ENCODE measurements at regions not wholly inside any gene's neighbourhood (a gene's known extent, or its start where the extent isn't known, plus 50 kb on each side); places are given as distances from the start of the nearest gene placed in this dataset.

DNA sequence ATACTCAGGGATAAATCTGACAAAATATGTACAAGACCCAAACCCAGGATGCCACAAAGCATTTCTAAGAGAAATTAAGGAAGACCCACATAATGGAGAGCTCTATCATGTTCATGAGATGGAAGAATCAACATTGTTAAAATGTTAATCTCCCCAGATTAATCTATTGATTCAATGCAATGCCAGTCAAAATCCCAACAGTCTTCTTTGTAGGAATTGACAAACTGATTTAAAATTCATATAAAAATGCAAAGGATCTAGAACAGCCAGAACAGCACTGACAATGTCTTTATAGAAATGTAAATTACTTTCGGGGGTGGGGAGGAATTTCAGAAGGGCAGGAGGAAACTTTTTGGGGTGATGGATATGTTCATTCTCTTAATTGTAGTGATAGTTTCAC lies 281.6 kb upstream of the SEMA6A start:
- intact Hi-C loops (cut with DNase I) = no loop called here
- no peaks in the 10 kb centered on the region for H3K9me3 ChIP-seq
- DNase-seq (ENCODE audit: extremely low spot score in 2 of 2) = no peak

DNA sequence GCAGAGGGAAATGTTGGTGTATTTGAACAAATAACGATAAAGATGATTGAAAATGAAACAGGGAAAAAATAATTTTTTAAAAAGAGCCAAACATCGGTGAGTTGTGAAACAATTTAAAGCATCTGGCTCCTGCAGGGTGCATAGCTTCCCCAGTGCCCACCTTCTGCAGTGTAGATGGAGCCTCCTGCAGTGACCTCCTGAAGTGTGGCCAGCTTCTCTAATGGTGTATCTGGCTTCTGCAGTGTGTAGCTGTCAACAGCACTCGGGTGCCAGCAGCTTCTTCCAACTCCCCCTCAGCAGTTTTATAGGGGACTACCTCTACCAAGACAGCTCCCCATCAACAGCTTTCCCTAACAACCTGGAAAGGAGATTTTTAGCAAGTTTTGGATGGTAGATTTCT lies 279.4 kb upstream of the SEMA6A start:
- Histone ChIP-seq H3K36me3 (no peaks in the 10 kb centered on the region), H3K4me1 (no peaks in the 10 kb centered on the region), H3K4me3 (no peak overlapping the region), H3K27me3 (no peaks in the 10 kb centered on the region), H3K27ac (no peak overlapping the region), H3K9me3 (no peaks in the 10 kb centered on the region)
- intact Hi-C loops (cut with DNase I) = no loop called here
- no peak for DNase-seq (ENCODE audit: extremely low spot score in 2 of 2)
- TF ChIP-seq, protein P1, sequence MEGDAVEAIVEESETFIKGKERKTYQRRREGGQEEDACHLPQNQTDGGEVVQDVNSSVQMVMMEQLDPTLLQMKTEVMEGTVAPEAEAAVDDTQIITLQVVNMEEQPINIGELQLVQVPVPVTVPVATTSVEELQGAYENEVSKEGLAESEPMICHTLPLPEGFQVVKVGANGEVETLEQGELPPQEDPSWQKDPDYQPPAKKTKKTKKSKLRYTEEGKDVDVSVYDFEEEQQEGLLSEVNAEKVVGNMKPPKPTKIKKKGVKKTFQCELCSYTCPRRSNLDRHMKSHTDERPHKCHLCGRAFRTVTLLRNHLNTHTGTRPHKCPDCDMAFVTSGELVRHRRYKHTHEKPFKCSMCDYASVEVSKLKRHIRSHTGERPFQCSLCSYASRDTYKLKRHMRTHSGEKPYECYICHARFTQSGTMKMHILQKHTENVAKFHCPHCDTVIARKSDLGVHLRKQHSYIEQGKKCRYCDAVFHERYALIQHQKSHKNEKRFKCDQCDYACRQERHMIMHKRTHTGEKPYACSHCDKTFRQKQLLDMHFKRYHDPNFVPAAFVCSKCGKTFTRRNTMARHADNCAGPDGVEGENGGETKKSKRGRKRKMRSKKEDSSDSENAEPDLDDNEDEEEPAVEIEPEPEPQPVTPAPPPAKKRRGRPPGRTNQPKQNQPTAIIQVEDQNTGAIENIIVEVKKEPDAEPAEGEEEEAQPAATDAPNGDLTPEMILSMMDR (IDR thresholded peaks at IDR 0.05) = no peak
- no peak for TF ChIP-seq POLR2AphosphoS5 (IDR thresholded peaks at IDR 0.05; ENCODE audit: insufficient read depth in 1 of 2, low read depth in 1 of 2)
- TF ChIP-seq POLR2A (IDR thresholded peaks at IDR 0.05) = no peak

More for the DNA sequence above, 281.6 kb upstream of the SEMA6A start:
- Histone ChIP-seq H3K4me1 (no peaks in the 10 kb centered on the region), H3K36me3 (no peaks in the 10 kb centered on the region), H3K27ac (no peak overlapping the region), H3K27me3 (no peaks in the 10 kb centered on the region), H3K4me3 (no peak overlapping the region)
- TF ChIP-seq POLR2A (IDR thresholded peaks at IDR 0.05) = no peak
- no peak for TF ChIP-seq POLR2AphosphoS5 (IDR thresholded peaks at IDR 0.05; ENCODE audit: insufficient read depth in 1 of 2, low read depth in 1 of 2)
- TF ChIP-seq, protein P1 (IDR thresholded peaks at IDR 0.05) = no peak

DNA sequence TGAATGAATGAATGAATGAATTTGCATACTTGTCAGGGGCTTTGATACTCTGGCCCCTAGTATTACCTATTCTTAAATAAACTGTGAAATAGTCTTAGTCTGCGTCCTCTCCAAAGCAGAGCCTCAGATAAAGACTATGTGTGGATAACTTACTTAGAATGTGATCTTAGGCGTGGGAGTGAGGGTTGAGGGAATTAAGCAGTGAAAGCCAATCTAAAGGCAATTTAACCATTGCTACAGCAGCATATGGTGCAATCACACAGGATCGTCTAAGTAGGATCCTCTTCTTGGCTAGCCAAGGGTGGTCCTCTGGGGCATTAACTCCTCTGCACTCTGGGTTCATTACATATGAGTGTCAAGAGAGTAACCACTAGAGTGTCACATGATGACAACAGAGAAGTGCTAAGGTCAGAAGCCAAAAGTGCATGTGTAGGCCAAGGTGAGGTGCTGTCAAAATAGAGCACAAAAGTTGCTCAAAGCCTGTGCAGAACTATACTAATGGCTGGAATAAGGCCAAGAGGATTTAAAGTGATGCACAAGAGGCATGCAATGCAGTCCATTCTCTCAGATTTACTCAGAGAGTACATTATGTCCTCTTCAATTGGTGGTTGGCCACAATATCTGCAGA lies 274.4 kb upstream of the SEMA6A start:
- DNase-seq (ENCODE audit: extremely low spot score in 2 of 2) = no peak
- Histone ChIP-seq H3K36me3 (no peaks in the 10 kb centered on the region), H3K9me3 (no peaks in the 10 kb centered on the region), H3K4me3 (no peak overlapping the region), H3K27me3 (no peaks in the 10 kb centered on the region), H3K27ac (no peak overlapping the region), H3K4me1 (no peaks in the 10 kb centered on the region)
- intact Hi-C loops (cut with DNase I) = no loop called here
- TF ChIP-seq POLR2A (IDR thresholded peaks at IDR 0.05) (no peak), POLR2AphosphoS5 (IDR thresholded peaks at IDR 0.05; ENCODE audit: insufficient read depth in 1 of 2, low read depth in 1 of 2) (no peak)
- TF ChIP-seq, protein P1 (IDR thresholded peaks at IDR 0.05) = no peak

DNA sequence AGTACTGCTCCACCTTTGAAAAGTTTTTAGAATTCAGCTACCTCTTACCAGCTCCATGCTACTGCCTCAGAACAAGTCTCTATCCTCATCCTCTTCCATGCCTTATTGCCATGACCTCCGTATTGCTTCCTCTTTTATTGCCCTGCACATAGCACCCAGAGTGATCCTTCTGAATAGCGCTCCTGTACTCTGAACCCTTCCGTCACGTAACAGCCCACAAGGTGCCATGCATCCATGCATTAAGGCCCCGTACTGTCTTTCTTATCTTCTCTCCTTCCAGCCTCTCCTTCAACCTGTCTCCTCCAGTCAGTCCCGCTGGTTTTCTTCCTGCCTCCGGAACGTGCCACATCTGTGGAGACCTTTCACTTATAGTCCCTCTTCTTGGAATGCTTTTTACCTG lies 273.3 kb upstream of the SEMA6A start:
- intact Hi-C loops (cut with DNase I) = no loop called here
- Histone ChIP-seq H3K9me3 (no peaks in the 10 kb centered on the region), H3K27ac (no peak overlapping the region), H3K27me3 (no peaks in the 10 kb centered on the region), H3K4me1 (peaks cover under 1% of the 10 kb centered on the region), H3K4me3 (no peak overlapping the region), H3K36me3 (no peaks in the 10 kb centered on the region)
- TF ChIP-seq, protein P1 (IDR thresholded peaks at IDR 0.05) = no peak
- TF ChIP-seq POLR2A (IDR thresholded peaks at IDR 0.05) (no peak), POLR2AphosphoS5 (IDR thresholded peaks at IDR 0.05; ENCODE audit: insufficient read depth in 1 of 2, low read depth in 1 of 2) (no peak)
- DNase-seq (ENCODE audit: extremely low spot score in 2 of 2) = no peak

DNA sequence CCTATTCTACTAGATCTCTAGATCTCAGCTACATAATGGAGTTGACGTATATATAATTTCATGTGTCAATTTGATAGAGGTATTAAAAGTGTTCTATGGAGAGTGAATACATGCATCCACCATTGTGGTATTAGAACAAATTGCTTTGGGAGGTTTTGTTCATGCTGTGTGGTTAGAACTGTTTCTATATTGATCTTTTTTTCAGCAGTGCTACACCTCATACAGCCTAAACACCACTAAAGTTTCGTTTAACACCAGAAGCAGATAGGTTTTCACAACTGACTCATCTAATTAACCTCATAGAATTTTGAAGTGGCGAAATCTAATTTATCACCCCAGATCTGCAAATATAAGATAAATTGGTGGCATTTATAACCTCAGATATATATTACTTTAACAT lies 269.4 kb upstream of the SEMA6A start:
- H3K9me3 ChIP-seq = no peaks in the 10 kb centered on the region
- no peak overlapping the region for H3K4me3 ChIP-seq
- DNase-seq (ENCODE audit: extremely low spot score in 2 of 2) = no peak
- H3K4me1 ChIP-seq = peaks cover 4% of the 10 kb centered on the region
- no peaks in the 10 kb centered on the region for H3K36me3 ChIP-seq
- TF ChIP-seq POLR2A (IDR thresholded peaks at IDR 0.05) (no peak), POLR2AphosphoS5 (IDR thresholded peaks at IDR 0.05; ENCODE audit: insufficient read depth in 1 of 2, low read depth in 1 of 2) (no peak)
- TF ChIP-seq, protein P1 (IDR thresholded peaks at IDR 0.05) = no peak
- H3K27ac ChIP-seq = no peak overlapping the region
- H3K27me3 ChIP-seq = no peaks in the 10 kb centered on the region
- intact Hi-C loops (cut with DNase I) = no loop called here

Measured in vagina (tissue), 2 donors.